Panc1 (cell line): ENCODE measurements at regions not wholly inside any gene's neighbourhood (a gene's known extent, or its start where the extent isn't known, plus 50 kb on each side); places are given as distances from the start of the nearest gene placed in this dataset.

Source experiments
- ATAC-seq: fragments of 200-7000 bp; cut with Tn5 transposase; 2 replicates; pipeline ENCODE4 v1.9.1; 2020; ENCODE audit warnings: mild to moderate bottlenecking, moderate library complexity
- BruUV-seq: library from RNA; stranded (reverse); fragments of 400-500 nt; replicated peaks from 2 replicates; lab custom pipeline; 2021; lab: Mats Ljungman, UMichigan
- CTCF ChIA-PET: fragments of 300-600 bp; sonication (Branson Sonifier 250); formaldehyde crosslinking; loops from one replicate; lab custom pipeline; 2022; ENCODE audit warnings: antibody characterized with exemption; lab: Charles Lee
- POLR2A ChIA-PET: fragments of 300-600 bp; sonication (Branson Sonifier 250); formaldehyde crosslinking; loops from one replicate; lab custom pipeline; 2022; ENCODE audit warnings: antibody characterized with exemption; lab: Charles Lee
- DNase-seq: peaks from one replicate; pipeline ENCODE4 v3.0.0-alpha.2; 2010; ENCODE audit warnings: low read depth, low spot score
- H3K27ac ChIP-seq: 2 replicates; pipeline ENCODE4 v1.5.1; 2011; ENCODE audit warnings: mild to moderate bottlenecking, low read length, inconsistent platforms
- H3K27me3 ChIP-seq: fragments of 200-500 bp; sonication (Bioruptor generic); 2 replicates; pipeline ENCODE4 v1.6.0; 2014; ENCODE audit warnings: low read length, inconsistent platforms; ENCODE audit not compliant: control insufficient read depth, insufficient read depth
- H3K36me3 ChIP-seq: fragments of 200-500 bp; sonication (Bioruptor generic); 2 replicates; pipeline ENCODE4 v1.5.1; 2014; ENCODE audit warnings: inconsistent platforms, mild to moderate bottlenecking, low read length, moderate library complexity; ENCODE audit not compliant: control insufficient read depth, insufficient read depth
- H3K4me1 ChIP-seq: 2 replicates; pipeline ENCODE4 v1.5.1; 2011; ENCODE audit warnings: inconsistent platforms, mild to moderate bottlenecking, low read length, moderate library complexity; ENCODE audit not compliant: control insufficient read depth, insufficient read depth
- H3K4me3 ChIP-seq, 2 experiments: 2 replicates each; pipeline ENCODE4 v1.5.1; 2011 to 2012; ENCODE audit warnings: low read depth in 2 of 2, low read length in 2 of 2, mild to moderate bottlenecking in 2 of 2, inconsistent platforms in 1 of 2, moderate library complexity in 1 of 2
- H3K9me3 ChIP-seq: fragments of 200-500 bp; sonication (Bioruptor generic); 2 replicates; pipeline ENCODE4 v1.5.1; 2014; ENCODE audit warnings: low read depth, mild to moderate bottlenecking, inconsistent platforms, low read length, moderate library complexity; ENCODE audit not compliant: control insufficient read depth, insufficient read depth
- CTCF ChIP-seq: fragments of 450-650 bp; IDR thresholded peaks from 2 replicates; pipeline ENCODE4 v1.5.1; 2017; ENCODE audit warnings: mild to moderate bottlenecking
- POLR2AphosphoS5 ChIP-seq: IDR thresholded peaks from 2 replicates; pipeline ENCODE4 v1.6.1; 2012; ENCODE audit warnings: mild to moderate bottlenecking, low read depth, low read length, moderate library complexity
- REST ChIP-seq, 2 experiments: IDR thresholded peaks; 2 replicates each; pipeline ENCODE4 v1.6.1; 2011 to 2012; ENCODE audit warnings: low read depth in 2 of 2, control low read depth in 1 of 2, low read length in 1 of 2, mild to moderate bottlenecking in 1 of 2, moderate library complexity in 1 of 2; ENCODE audit not compliant: insufficient read depth in 1 of 2
- SIN3A ChIP-seq: IDR thresholded peaks from 2 replicates; pipeline ENCODE4 v1.6.1; 2012; ENCODE audit warnings: low read depth, mild to moderate bottlenecking, low read length, moderate library complexity, borderline replicate concordance; ENCODE audit not compliant: insufficient read depth
- TCF7L2 ChIP-seq: IDR thresholded peaks from 2 replicates; pipeline ENCODE4 v1.6.1; 2011; ENCODE audit warnings: mild to moderate bottlenecking, low read depth, low read length, inconsistent platforms
- in situ Hi-C: cut with HindIII; loops from 2 replicates; pipeline ENCODE4 v1.10.0; 2016; ENCODE audit warnings: low sequenced_read_pairs, low pct_unique_long_range_greater_than_20kb
- intact Hi-C: fragments of 100-400 bp; cut with micrococcal nuclease; formaldehyde crosslinking; loops from one replicate; pipeline ENCODE4 v1.10.0; 2022; ENCODE audit not compliant: unreplicated experiment

DNA sequence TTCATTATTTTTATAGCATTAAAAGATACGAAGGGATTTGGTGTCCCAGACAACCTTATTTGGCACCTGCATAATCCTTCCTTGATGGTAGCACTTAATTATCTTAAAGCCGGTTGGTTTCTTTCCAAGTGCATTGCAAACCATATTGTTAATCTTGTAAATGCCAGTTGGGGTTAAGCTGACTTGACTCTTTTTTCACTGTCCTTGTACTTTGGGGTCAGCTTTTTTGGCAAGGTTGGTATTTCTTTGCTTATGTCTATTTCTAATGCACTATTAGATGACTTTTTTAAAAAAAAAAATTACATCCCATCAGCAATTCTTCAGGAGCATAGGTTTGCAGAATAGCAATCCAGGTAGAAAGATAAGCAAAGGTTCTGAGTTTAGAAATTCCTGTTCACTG, 466.8 kb upstream of the TLE4 start:
- Histone ChIP-seq H3K27ac (no peak overlapping the region), H3K4me3 (no peak overlapping the region), H3K27me3 (no peaks in the 10 kb centered on the region), H3K4me1 (no peaks in the 10 kb centered on the region), H3K9me3 (no peaks in the 10 kb centered on the region), H3K36me3 (no peaks in the 10 kb centered on the region)
- ATAC-seq (no peak), DNase-seq (no peak)
- in situ Hi-C loops: no loop called here
- ChIA-PET CTCF (interaction anchor here (0.6 kb wide), 1 partner anchor 111 kb away, joined by 6 read pairs; no protein-coding TSS in a partner anchor), POLR2A (no interaction called here)
- TF ChIP-seq SIN3A: no peak
- no peak for TF ChIP-seq POLR2AphosphoS5
- TF ChIP-seq CTCF: no peak
- no peak for TF ChIP-seq TCF7L2
- TF ChIP-seq REST (IDR thresholded peaks at IDR 0.05; ENCODE audit: insufficient read depth in 1 of 2, low read depth in 2 of 2, low read length in 1 of 2): no peak
- intact Hi-C loops: no loop called here
- no TSS peak for BruUV-seq

DNA sequence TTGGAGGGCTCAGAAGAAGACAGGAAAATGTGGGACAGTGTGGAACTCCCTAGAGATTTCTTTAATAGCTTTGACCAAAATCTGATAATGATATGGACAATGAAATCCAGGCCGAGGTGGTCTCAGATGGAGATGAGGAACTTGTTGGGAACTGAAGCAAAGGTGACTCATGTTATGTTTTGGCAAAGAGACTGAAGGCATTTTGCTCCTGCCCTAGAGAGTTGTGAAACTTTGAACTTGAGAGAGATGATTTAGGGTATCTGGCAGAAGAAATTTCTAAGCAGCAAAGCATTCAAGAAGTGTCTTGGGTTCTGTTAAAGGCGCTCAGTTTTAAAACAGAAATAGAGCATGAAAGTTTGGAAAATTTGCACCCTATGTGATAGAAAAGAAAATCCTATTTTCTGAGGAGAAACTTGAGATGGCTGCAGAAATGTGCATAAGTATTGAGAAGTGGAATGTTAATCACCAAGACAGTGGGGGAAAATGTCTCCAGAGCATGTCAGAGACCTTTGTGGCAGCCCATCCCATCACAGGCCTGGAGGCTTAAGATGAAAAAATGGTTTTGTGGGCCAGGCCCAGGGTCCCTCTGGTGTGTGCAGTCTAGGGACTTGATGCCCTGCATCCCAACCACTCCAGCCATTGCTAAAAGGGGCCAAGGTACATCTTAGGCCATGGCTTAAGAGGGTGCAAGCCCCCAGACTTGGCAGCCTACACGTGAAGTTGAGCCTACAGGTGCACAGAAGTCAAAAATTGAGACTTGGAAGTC, 463.7 kb upstream of the TLE4 start:
- H3K27me3 ChIP-seq: no peaks in the 10 kb centered on the region
- H3K4me1 ChIP-seq: no peaks in the 10 kb centered on the region
- ChIA-PET CTCF (no interaction called here), POLR2A (no interaction called here)
- ATAC-seq: no peak
- H3K27ac ChIP-seq: no peak overlapping the region
- no peak overlapping the region for H3K4me3 ChIP-seq
- intact Hi-C loops (no loop called here), in situ Hi-C loops (no loop called here)
- TF ChIP-seq CTCF (no peak), REST (IDR thresholded peaks at IDR 0.05; ENCODE audit: insufficient read depth in 1 of 2, low read depth in 2 of 2, low read length in 1 of 2) (no peak), POLR2AphosphoS5 (no peak), SIN3A (no peak), TCF7L2 (no peak)
- BruUV-seq: no TSS peak
- no peaks in the 10 kb centered on the region for H3K9me3 ChIP-seq
- H3K36me3 ChIP-seq: no peaks in the 10 kb centered on the region
- no peak for DNase-seq
